ENCODE measurements at regions not wholly inside any gene's neighbourhood (a gene's known extent, or its start where the extent isn't known, plus 50 kb on each side); places are given as distances from the start of the nearest gene placed in this dataset.

- ChIA-PET POLR2A (no interaction called here), CTCF (no interaction called here)
- no peaks in the 10 kb centered on the region for H3K27me3 Mint-ChIP-seq
- no peaks in the 10 kb centered on the region for H3K4me1 Mint-ChIP-seq
- H3K27me3 ChIP-seq (replicated peaks in 1 of 2; ENCODE audit: control insufficient read depth in 2 of 2, extremely low read depth in 1 of 2, insufficient read depth in 2 of 2, low read length in 1 of 2) = no peaks in the 10 kb centered on the region
- H3K4me3 Mint-ChIP-seq = no peak overlapping the region
- DNase-seq = no peak
- no peak overlapping the region for H3K27ac Mint-ChIP-seq
- H3K4me3 ChIP-seq (ENCODE audit: control insufficient read depth in 1 of 2, extremely low read depth in 1 of 2, low read length in 1 of 2) = no peak overlapping the region
- no peak for ATAC-seq (replicated peaks in 1 of 4)
- no peak overlapping the region for H3K27ac ChIP-seq (ENCODE audit: low read length)
- no peaks in the 10 kb centered on the region for H3K36me3 Mint-ChIP-seq
- no peaks in the 10 kb centered on the region for H3K4me1 ChIP-seq (ENCODE audit: control insufficient read depth in 1 of 2, extremely low read depth in 1 of 2, insufficient read depth in 2 of 2, low read length in 2 of 2)
- WGBS (ENCODE audit: insufficient coverage) = no CpG with 5 or more reads among the region's 4 CpGs
- H3K9me3 ChIP-seq = no peaks in the 10 kb centered on the region
- no peaks in the 10 kb centered on the region for H3K36me3 ChIP-seq (ENCODE audit: control insufficient read depth in 2 of 2, extremely low read depth in 1 of 2, insufficient read depth in 1 of 2, low read length in 1 of 2)
- H3K9me3 Mint-ChIP-seq = no peaks in the 10 kb centered on the region
These were observed 1018.4 kb upstream of the TENM3 start for GRCh38 chr4:181224852-181225251.

- Histone ChIP-seq H3K4me3 (ENCODE audit: control insufficient read depth in 1 of 2, extremely low read depth in 1 of 2, low read length in 1 of 2) (no peak overlapping the region), H3K36me3 (ENCODE audit: control insufficient read depth in 2 of 2, extremely low read depth in 1 of 2, insufficient read depth in 1 of 2, low read length in 1 of 2) (no peaks in the 10 kb centered on the region), H3K27me3 (replicated peaks in 1 of 2; ENCODE audit: control insufficient read depth in 2 of 2, extremely low read depth in 1 of 2, insufficient read depth in 2 of 2, low read length in 1 of 2) (no peaks in the 10 kb centered on the region), H3K4me1 (ENCODE audit: control insufficient read depth in 1 of 2, extremely low read depth in 1 of 2, insufficient read depth in 2 of 2, low read length in 2 of 2) (no peaks in the 10 kb centered on the region), H3K9me3 (no peaks in the 10 kb centered on the region), H3K27ac (ENCODE audit: low read length) (no peak overlapping the region)
- Mint-ChIP-seq H3K4me3 (no peak overlapping the region), H3K36me3 (no peaks in the 10 kb centered on the region), H3K27me3 (no peaks in the 10 kb centered on the region), H3K4me1 (no peaks in the 10 kb centered on the region), H3K9me3 (no peaks in the 10 kb centered on the region), H3K27ac (no peak overlapping the region)
- CTCF ChIA-PET = no interaction called here
- WGBS (ENCODE audit: insufficient coverage) = 69% methylated on average over 5 of the region's 10 CpGs
- ATAC-seq (replicated peaks in 1 of 4) = no peak
- no peak for DNase-seq
- POLR2A ChIA-PET = no interaction called here
These were observed 1017.5 kb upstream of the TENM3 start for GRCh38 chr4:181225616-181226261.

GRCh38 chr4:181234951-181235680 lies 1008.1 kb upstream of the TENM3 start:
- no peak overlapping the region for H3K27ac Mint-ChIP-seq
- no peaks in the 10 kb centered on the region for H3K4me1 ChIP-seq (ENCODE audit: control insufficient read depth in 1 of 2, extremely low read depth in 1 of 2, insufficient read depth in 2 of 2, low read length in 2 of 2)
- no peaks in the 10 kb centered on the region for H3K9me3 ChIP-seq
- POLR2A ChIA-PET = interaction anchor here in 1 of 2 donors (0.6 kb wide), 1 partner anchor 40 kb away, joined by 3 read pairs; no protein-coding TSS in a partner anchor
- no peaks in the 10 kb centered on the region for H3K27me3 ChIP-seq (replicated peaks in 1 of 2; ENCODE audit: control insufficient read depth in 2 of 2, extremely low read depth in 1 of 2, insufficient read depth in 2 of 2, low read length in 1 of 2)
- H3K36me3 Mint-ChIP-seq = no peaks in the 10 kb centered on the region
- DNase-seq (no peak), ATAC-seq (replicated peaks in 1 of 4) (no peak)
- no peaks in the 10 kb centered on the region for H3K36me3 ChIP-seq (ENCODE audit: control insufficient read depth in 2 of 2, extremely low read depth in 1 of 2, insufficient read depth in 1 of 2, low read length in 1 of 2)
- H3K27ac ChIP-seq (ENCODE audit: low read length) = no peak overlapping the region
- H3K9me3 Mint-ChIP-seq = peaks cover 0 to 4% (median 0%) of the 10 kb centered on the region in 3 donors
- WGBS (ENCODE audit: insufficient coverage) = 100% methylated on average over 3 of the region's 13 CpGs
- H3K4me3 Mint-ChIP-seq = no peak overlapping the region
- no peaks in the 10 kb centered on the region for H3K27me3 Mint-ChIP-seq
- H3K4me1 Mint-ChIP-seq = no peaks in the 10 kb centered on the region
- CTCF ChIA-PET = no interaction called here
- H3K4me3 ChIP-seq (ENCODE audit: control insufficient read depth in 1 of 2, extremely low read depth in 1 of 2, low read length in 1 of 2) = no peak overlapping the region

GRCh38 chr4:181245326-181245725 lies 997.9 kb upstream of the TENM3 start:
- ChIA-PET POLR2A (no interaction called here), CTCF (no interaction called here)
- H3K36me3 Mint-ChIP-seq = no peaks in the 10 kb centered on the region
- DNase-seq = no peak
- no peak overlapping the region for H3K27ac Mint-ChIP-seq
- H3K4me3 Mint-ChIP-seq = no peak overlapping the region
- Histone ChIP-seq H3K4me3 (ENCODE audit: control insufficient read depth in 1 of 2, extremely low read depth in 1 of 2, low read length in 1 of 2) (no peak overlapping the region), H3K27me3 (replicated peaks in 1 of 2; ENCODE audit: control insufficient read depth in 2 of 2, extremely low read depth in 1 of 2, insufficient read depth in 2 of 2, low read length in 1 of 2) (no peaks in the 10 kb centered on the region), H3K9me3 (no peaks in the 10 kb centered on the region), H3K36me3 (ENCODE audit: control insufficient read depth in 2 of 2, extremely low read depth in 1 of 2, insufficient read depth in 1 of 2, low read length in 1 of 2) (no peaks in the 10 kb centered on the region), H3K27ac (ENCODE audit: low read length) (no peak overlapping the region), H3K4me1 (ENCODE audit: control insufficient read depth in 1 of 2, extremely low read depth in 1 of 2, insufficient read depth in 2 of 2, low read length in 2 of 2) (no peaks in the 10 kb centered on the region)
- WGBS (ENCODE audit: insufficient coverage) = 81% methylated on average over 4 of the region's 6 CpGs
- H3K27me3 Mint-ChIP-seq = no peaks in the 10 kb centered on the region
- H3K4me1 Mint-ChIP-seq = no peaks in the 10 kb centered on the region
- no peak for ATAC-seq (replicated peaks in 1 of 4)
- peaks cover 3 to 6% (median 5%) of the 10 kb centered on the region in 3 donors for H3K9me3 Mint-ChIP-seq

- peaks cover 0 to 20% (median 4%) of the 10 kb centered on the region in 3 donors for H3K9me3 Mint-ChIP-seq
- no peak overlapping the region for H3K27ac Mint-ChIP-seq
- Histone ChIP-seq H3K9me3 (no peaks in the 10 kb centered on the region), H3K4me3 (ENCODE audit: control insufficient read depth in 1 of 2, extremely low read depth in 1 of 2, low read length in 1 of 2) (no peak overlapping the region), H3K27me3 (replicated peaks in 1 of 2; ENCODE audit: control insufficient read depth in 2 of 2, extremely low read depth in 1 of 2, insufficient read depth in 2 of 2, low read length in 1 of 2) (no peaks in the 10 kb centered on the region), H3K27ac (ENCODE audit: low read length) (no peak overlapping the region), H3K36me3 (ENCODE audit: control insufficient read depth in 2 of 2, extremely low read depth in 1 of 2, insufficient read depth in 1 of 2, low read length in 1 of 2) (no peaks in the 10 kb centered on the region), H3K4me1 (ENCODE audit: control insufficient read depth in 1 of 2, extremely low read depth in 1 of 2, insufficient read depth in 2 of 2, low read length in 2 of 2) (no peaks in the 10 kb centered on the region)
- H3K4me3 Mint-ChIP-seq = no peak overlapping the region
- H3K36me3 Mint-ChIP-seq = no peaks in the 10 kb centered on the region
- ATAC-seq (replicated peaks in 1 of 4) (no peak), DNase-seq (no peak)
- ChIA-PET CTCF (no interaction called here), POLR2A (no interaction called here)
- H3K4me1 Mint-ChIP-seq = no peaks in the 10 kb centered on the region
- H3K27me3 Mint-ChIP-seq = no peaks in the 10 kb centered on the region
- WGBS (ENCODE audit: insufficient coverage) = no CpG with 5 or more reads among the region's 4 CpGs
These were observed 994.2 kb upstream of the TENM3 start for GRCh38 chr4:181249031-181249430.

- H3K36me3 ChIP-seq (ENCODE audit: control insufficient read depth in 2 of 2, extremely low read depth in 1 of 2, insufficient read depth in 1 of 2, low read length in 1 of 2) = no peaks in the 10 kb centered on the region
- Mint-ChIP-seq H3K36me3 (no peaks in the 10 kb centered on the region), H3K27ac (no peak overlapping the region), H3K4me3 (no peak overlapping the region), H3K27me3 (no peaks in the 10 kb centered on the region), H3K9me3 (peaks cover 0 to 26% (median 10%) of the 10 kb centered on the region in 3 donors), H3K4me1 (no peaks in the 10 kb centered on the region)
- ChIA-PET POLR2A (no interaction called here), CTCF (no interaction called here)
- H3K9me3 ChIP-seq = no peaks in the 10 kb centered on the region
- H3K27me3 ChIP-seq (replicated peaks in 1 of 2; ENCODE audit: control insufficient read depth in 2 of 2, extremely low read depth in 1 of 2, insufficient read depth in 2 of 2, low read length in 1 of 2) = no peaks in the 10 kb centered on the region
- H3K4me3 ChIP-seq (ENCODE audit: control insufficient read depth in 1 of 2, extremely low read depth in 1 of 2, low read length in 1 of 2) = no peak overlapping the region
- ATAC-seq (replicated peaks in 1 of 4) (no peak), DNase-seq (no peak)
- H3K4me1 ChIP-seq (ENCODE audit: control insufficient read depth in 1 of 2, extremely low read depth in 1 of 2, insufficient read depth in 2 of 2, low read length in 2 of 2) = no peaks in the 10 kb centered on the region
- no peak overlapping the region for H3K27ac ChIP-seq (ENCODE audit: low read length)
- 80% methylated on average over 2 of the region's 6 CpGs for WGBS (ENCODE audit: insufficient coverage)
These were observed 988.4 kb upstream of the TENM3 start for GRCh38 chr4:181254771-181255170.
